SK-N-MC (cell line): ENCODE measurements at regions not wholly inside any gene's neighbourhood (a gene's known extent, or its start where the extent isn't known, plus 50 kb on each side); places are given as distances from the start of the nearest gene placed in this dataset.

Source experiments
- EZH2 ChIP-seq: fragments of 200-600 bp; sonication (generic); IDR thresholded peaks from one replicate; pipeline ENCODE4 v1.6.1; 2017; ENCODE audit warnings: antibody characterized with exemption
- FOXP2 ChIP-seq: optimal IDR thresholded peaks from 2 replicates; pipeline ENCODE3; 2011; ENCODE audit warnings: mild to moderate bottlenecking, moderate library complexity; ENCODE audit not compliant: insufficient read depth; ENCODE audit errors: extremely low read length, control extremely low read depth
- POLR2AphosphoS5 ChIP-seq: IDR thresholded peaks from 2 replicates; pipeline ENCODE4 v1.6.1; 2012; ENCODE audit warnings: mild to moderate bottlenecking, low read depth, low read length, borderline replicate concordance

GRCh38 chr16:58963479-58963878, 229.4 kb upstream of the GOT2 start:
- TF ChIP-seq EZH2 (no peak), POLR2AphosphoS5 (no peak), FOXP2 (no peak)
